ENCODE measurements at regions not wholly inside any gene's neighbourhood (a gene's known extent, or its start where the extent isn't known, plus 50 kb on each side); places are given as distances from the start of the nearest gene placed in this dataset.

DNA sequence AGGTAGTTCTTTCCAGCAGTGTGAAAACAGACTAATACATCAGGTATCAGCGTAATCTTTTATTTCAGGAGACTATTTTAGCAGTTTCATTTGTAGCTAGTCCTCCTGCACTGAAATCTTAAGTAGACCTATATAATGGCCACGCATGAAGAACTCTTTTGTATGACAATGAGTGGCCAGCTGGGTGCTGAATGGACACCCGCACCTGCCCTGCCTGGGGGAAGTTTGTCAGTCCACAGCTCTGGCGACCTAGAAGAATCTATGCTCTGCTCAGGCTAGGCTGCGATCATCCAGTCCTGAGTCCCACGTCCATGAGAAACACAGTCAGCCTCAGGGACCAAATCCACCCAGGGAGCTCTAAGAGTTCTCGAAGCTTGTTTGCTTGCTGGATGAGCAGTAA lies 709.2 kb upstream of the ID2 start:
- FAIRE-seq (no peak), DNase-seq (ENCODE audit: insufficient read length, low spot score) (no peak)

DNA sequence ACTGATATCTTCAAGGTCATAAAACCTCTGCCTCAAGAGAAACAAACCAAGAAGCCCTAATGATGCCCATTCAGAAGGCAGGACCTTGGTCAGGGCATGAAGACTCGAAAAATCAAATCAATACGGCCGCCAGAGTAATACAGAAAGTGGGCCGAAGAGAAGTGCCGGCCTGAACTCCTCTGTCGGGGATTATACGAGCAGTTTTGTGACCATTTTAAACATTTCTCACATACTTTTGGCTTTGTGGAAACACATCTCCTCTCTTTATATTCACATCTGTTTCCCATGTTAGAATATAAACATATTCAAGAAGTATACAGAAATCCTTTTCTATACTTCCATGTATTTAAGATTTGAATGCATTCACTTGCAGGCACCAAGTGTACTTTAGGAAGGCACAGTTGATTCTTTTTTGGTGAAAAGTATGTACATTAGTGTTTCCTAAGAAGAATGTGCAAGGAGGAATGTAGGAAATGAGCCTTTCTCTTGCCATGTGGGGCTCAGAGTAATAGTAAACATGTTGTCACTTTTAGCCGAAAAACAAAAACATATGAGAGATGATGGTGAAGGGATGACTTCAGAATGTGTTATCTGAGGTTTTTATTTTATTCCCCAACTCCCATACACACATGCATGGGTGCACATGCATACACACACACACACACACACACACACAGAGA lies 707.9 kb upstream of the ID2 start:
- DNase-seq (ENCODE audit: insufficient read length, low spot score) (no peak), FAIRE-seq (no peak)

DNA sequence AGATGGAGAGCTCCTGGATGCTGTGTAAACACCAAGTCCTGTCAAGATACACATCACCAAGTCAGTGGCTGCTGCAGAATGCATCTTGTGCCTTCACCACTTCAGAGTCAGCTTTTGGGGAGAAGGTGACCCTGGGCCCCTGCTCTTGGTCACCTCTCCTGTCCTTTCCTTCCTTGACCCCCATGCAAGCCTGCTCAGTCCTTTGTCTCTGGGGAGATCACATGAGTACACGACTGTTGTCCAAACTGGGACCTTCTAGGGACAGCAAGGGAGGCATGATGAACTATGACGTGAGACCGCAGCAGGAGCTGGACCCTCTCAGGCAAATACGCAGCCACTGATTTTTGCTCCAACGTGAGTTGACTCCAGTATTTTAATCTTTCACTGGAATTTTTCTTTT lies 706.9 kb upstream of the ID2 start:
- no peak for DNase-seq (ENCODE audit: insufficient read length, low spot score)
- FAIRE-seq, result no peak

DNA sequence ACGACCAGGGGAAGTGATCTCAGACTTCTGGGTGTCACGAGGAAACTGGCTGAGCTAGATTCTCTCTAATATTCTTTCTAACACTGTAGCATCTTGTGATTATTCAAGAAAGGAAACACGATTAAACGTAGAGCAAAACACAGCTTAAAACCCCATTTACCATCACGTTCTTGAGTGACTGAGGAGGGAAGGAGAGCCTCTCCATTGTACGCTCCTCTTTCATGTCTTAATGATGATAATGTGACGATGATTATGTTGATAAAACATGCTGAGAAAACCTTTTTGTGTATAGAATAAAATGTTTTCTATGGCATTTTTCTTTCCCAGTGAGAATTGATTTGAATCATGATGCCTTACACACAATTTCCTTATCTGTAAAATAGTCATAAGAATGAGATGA lies 705.6 kb upstream of the ID2 start:
- no peak for FAIRE-seq
- no peak for DNase-seq (ENCODE audit: insufficient read length, low spot score)

DNA sequence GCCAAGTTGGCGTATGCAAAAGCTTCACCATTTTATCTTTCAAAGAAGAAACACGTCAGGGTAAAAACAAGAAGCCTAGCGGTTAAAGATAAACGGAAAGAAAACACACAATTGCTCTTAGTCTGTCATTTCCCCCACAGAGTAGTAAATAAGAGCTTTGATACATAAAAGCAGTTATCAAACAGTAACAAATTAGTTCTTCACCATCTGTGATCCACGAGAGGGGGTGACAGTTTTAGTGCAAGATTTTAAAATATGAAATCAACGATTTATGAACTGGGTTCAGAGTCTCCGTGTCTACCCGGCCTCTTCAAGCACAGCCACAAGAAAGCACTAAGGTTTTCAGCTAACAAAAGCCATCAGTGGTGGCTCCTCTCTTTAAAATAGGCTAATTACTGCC lies 703.9 kb upstream of the ID2 start:
- FAIRE-seq, result no peak
- no peak for DNase-seq (ENCODE audit: insufficient read length, low spot score)

DNA sequence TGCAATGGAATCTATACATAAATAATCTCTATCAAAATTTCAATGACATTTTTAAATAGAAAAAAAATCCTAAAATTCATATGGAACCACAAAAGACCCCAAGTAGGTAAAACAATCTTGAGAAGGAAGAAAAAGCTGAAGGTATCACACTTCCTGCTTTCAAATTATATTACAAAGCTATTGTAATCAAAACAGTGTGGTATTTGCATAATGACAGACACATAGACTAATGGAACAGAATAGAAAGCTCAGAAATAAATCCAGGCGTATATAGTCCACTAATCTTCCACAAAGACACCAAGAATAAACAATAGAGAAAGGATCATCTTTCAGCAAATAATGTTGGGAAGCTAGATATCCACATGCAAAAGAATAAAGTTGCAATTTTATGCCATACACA lies 699.8 kb upstream of the ID2 start:
- DNase-seq (ENCODE audit: insufficient read length, low spot score) (no peak), FAIRE-seq (no peak)

DNA sequence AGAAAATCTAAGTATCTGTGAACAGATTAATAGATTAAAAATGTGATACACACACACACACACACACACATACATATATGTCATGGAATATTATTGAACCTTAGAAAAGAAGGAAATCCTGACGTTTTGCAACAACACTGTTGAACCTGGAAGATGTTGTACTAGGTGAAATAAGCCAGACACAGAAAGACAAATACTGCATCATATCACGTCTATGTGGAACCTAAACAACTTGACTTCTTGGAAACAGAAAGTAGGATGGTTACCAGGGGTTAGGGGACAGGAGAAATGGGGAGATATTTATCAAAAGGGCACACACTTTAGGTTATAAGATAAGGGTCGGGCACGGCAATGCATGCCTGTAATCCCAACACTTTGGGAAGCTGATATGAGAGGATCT lies 698.4 kb upstream of the ID2 start:
- DNase-seq (ENCODE audit: insufficient read length, low spot score) (no peak), FAIRE-seq (no peak)

DNA sequence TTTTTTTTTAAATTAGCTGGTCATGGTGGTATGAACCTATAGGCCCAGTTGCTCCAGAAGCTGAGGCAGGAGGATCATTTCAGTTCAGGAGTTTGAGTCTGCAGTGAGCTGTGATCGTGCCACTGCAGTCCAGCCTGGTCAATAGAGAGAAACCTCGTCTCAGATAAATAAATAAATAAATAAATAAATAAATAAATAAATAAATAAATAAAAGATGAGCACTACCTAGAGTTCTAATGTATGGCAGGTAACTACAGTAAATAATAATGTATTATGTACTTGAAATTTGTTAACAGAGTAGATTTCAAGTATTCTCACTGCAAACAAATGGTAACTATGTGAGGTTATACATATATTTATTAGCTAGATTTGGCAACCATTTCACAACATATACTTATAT lies 697.9 kb upstream of the ID2 start:
- FAIRE-seq (no peak), DNase-seq (ENCODE audit: insufficient read length, low spot score) (no peak)

DNA sequence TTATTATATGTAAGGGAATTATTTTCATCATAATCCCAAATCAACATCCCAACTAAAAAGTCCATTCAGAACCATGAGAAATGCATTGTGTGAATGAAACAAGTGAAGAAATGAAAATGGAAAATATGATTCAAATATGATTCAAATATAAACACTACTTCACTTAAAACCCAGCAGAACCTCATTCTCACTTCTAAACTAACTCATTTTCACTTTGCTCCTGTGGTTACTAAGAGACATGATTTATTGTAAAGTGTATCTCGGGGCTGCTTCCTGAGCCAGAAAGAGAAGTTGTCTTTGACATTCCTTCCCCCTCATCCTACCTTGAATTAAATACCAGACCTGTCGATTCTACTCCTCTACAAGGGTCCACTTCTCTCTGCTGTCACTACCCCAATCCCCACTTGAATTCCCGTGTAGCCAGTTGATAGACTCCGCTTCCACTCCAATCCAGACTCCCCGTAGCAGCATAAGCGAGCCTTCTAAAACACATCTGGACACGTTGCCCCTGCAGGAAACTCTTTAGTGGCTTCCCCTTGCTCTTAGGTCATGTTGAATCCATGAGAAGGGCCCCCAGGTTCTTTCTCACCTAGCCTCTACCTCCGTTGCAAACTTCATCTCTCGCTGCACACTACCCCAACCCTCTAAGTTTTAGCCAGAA lies 697.0 kb upstream of the ID2 start:
- FAIRE-seq, result no peak
- DNase-seq (ENCODE audit: insufficient read length, low spot score), result no peak

DNA sequence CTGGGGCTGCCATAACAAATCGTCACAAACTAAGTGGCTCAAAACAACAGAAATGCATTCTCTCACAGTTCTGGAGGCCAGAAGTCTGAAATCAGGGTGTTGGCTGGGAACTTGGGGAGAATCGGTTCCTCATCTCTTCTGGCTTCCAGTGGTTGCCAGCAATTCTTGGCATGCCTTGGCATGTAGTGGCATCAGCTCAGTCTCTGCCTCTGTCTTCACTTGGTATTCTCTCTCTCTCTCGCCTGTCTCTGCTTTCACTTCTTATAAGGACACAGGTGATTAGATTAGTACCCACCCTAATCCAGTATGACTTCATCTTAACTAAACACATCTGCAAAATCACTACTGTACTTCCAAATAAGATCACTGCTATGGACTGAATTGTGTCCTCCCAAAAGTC lies 695.4 kb upstream of the ID2 start:
- DNase-seq (ENCODE audit: insufficient read length, low spot score) (no peak), FAIRE-seq (no peak)

DNA sequence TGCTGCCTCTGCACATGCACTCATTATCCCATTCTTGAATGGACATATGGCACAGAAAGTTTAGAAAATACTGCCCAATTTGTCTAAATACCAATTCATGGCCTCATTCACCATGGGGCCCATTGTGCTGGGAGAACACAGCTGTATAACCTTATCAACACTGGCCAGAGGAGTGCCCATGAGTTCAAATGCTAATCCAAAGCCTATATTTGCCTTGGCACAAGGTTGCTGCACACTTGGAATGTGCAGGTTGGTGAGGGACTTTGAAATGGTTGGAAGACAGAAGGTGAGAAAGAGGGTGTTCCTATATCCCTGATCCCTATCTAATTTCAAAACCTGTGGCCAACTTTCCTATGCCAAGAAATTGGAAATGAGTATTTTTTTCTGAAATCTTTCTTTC lies 693.9 kb upstream of the ID2 start:
- FAIRE-seq (no peak), DNase-seq (ENCODE audit: insufficient read length, low spot score) (no peak)

DNA sequence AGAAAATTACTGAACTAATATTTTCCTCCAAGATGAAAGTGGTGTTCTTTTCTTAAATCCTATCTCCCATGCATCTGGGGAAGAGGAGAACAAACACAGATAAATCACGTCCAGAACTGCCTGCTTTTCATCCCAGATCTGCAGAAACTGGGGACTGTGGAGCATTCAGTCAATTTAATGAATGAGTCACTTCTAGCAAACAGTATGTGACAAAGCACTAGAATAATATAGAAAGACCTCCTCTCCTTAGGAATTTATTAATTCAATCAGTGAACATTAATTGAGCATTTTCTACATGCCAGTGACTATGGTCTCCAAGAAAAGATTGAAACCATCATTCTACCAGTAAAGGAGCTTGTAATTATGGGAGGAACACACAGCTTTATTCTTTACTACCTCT lies 693.4 kb upstream of the ID2 start:
- FAIRE-seq (no peak), DNase-seq (ENCODE audit: insufficient read length, low spot score) (no peak)

DNA sequence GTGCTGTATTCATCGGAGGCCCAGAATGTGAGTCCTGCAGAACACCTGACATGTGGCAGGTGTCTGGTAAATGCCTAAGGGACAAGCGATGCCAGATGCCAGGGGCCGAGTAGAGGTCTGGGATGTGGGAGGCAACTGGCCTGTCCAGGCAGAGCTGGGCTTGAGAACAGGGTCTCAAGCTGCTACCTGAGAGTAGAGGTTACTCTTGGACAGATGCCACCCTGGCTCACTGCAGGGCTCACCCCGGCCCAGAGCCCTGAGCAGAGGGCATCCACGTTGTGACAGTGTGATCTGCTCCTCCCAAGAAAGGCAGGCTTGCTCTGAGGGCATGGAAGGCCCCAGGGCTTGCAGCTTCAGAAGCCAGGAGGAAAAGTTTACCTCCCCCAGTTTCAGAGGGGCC lies 692.0 kb upstream of the ID2 start:
- FAIRE-seq (no peak), DNase-seq (ENCODE audit: insufficient read length, low spot score) (no peak)

DNA sequence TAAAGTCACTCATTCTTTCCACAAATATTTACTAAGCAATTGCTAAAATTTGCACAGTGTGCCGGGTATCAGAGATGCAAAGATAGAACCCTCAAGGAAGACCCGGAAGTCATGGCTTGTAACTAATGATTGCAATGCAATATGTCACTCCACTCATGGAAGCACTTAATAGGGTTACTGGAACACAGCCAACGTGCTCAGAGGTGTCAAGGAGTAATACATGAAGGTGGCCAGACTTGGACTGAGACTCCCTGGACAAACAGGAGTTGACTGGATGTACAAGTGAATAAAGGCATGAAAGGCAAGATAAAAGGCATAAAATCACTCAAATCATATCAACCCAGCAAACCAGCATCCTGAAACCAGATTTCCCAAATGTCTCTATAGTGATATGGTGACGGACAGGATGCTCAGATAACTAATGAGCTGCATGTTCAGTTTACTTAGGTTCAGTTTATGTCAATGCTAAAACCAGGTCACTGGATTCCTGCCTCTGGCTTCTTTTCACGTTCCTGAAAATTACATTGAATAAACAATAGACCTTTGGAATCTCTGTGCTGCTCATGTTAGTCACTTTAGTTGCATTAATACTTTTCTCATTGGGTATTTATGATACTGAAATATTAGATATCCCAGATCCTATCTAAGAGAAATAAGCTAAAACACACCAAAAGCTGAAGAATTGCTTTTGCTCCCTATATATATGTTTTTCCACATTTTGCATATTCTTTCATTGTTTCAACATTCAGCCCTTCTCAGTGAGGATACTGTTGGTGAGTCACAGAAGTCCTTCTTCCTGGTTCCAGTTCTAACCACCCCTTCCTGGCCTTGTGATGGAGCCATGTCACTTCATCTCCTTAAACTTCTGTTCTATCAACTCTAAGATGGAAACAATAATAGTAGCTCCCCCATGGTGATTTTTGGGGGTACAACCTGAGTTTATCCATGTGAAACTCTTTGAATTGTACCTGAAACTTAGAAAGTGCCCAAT lies 688.9 kb upstream of the ID2 start:
- FAIRE-seq (no peak), DNase-seq (ENCODE audit: insufficient read length, low spot score) (no peak)

DNA sequence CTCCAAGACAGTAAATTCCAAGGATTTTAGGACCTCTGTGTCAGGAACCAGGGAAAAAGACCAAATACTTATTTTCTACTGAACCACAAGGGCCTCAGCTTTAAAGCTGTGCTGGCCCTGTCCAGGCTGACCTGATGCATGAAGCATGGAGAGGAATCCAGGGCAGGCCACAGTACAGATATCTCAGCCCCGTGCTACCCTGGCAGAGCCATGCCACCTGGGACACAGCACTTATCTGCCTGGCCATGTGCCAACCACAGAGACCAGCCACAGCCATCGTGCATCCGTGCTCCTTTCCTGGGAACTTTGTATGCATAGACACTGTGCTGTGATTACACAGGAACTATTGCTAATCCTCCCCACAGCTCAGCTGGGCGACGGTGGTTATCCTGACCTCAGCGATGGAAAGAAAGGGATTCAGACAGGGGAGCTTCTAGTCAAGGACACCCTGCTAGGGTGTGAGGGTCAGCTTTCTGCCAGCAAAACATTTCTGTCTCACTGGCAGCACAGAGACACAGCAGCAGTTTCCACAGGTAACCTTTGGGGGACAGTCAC lies 687.4 kb upstream of the ID2 start:
- DNase-seq (ENCODE audit: insufficient read length, low spot score) (no peak), FAIRE-seq (no peak)

DNA sequence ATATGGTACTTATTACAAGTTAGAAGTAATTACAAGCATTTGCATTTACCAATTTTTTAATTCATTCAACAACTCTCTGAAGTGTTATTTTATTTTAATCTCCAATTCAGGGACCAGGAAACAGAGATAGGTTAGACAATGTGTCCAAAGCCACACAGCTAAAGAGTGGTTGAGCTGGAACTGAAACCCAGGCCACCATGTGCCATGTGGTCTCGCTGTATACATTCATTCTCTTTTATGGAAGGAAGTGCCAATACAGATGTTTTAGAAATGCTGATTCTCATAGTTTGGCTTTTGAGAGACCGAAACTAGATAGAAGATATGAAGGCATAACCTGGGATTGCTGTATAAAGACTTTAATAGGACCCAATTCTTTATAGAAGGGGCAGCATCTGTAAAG lies 684.6 kb upstream of the ID2 start:
- DNase-seq (ENCODE audit: insufficient read length, low spot score) (no peak), FAIRE-seq (no peak)

DNA sequence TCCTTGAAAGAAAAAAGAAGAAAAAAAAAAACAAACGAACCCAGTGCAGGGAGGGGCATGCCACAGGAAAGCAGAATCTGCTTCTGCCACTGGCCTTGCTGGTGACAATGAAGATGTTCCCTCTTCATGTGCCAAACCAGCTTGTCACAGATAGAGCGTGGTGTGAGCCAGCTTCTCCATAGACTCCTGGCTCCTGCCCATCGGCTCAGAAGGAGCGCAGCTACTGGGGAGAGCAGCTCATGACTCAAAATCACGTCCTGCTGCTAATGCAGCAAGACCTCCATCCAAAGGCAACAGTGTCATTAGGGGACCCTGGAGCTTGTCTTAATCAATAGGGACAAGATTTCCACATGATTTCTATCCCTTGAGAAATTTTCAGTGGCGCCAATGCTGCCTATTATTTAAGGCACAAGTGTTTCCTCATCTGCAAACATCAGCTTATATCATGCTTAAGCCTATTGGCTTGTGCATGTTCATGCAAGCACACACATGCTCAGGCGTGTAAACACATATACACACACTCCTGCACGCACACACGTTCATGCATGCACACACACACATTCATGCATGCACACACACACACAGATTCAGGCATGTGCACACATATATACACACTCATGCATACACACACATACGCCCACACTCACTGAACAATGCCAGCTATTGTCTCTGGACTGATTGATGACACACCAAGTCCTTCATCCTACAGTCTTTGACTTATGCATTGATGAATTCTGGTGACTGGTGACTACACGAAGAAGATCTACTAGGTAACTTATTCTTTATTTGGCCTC lies 682.0 kb upstream of the ID2 start:
- FAIRE-seq (no peak), DNase-seq (ENCODE audit: insufficient read length, low spot score) (no peak)

DNA sequence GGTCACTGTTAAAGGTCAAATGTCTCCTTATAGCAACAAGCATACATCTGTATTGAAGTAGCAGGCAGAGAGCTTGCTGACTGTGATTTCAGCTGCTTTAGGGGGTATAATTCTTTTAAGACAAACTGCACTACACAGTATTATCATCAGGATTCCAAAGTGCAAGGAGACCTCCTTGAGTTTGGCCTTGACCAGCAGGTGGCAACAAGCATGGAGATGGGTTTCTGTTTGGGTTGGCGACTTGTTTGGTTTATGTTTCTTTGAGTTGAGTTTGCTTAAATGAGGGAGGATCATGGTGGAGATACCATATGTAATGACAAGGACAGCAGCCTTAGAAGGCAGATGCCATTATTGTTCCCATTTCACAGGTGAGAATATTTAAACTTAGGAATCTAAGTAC lies 681.0 kb upstream of the ID2 start:
- DNase-seq (ENCODE audit: insufficient read length, low spot score), result no peak
- no peak for FAIRE-seq

DNA sequence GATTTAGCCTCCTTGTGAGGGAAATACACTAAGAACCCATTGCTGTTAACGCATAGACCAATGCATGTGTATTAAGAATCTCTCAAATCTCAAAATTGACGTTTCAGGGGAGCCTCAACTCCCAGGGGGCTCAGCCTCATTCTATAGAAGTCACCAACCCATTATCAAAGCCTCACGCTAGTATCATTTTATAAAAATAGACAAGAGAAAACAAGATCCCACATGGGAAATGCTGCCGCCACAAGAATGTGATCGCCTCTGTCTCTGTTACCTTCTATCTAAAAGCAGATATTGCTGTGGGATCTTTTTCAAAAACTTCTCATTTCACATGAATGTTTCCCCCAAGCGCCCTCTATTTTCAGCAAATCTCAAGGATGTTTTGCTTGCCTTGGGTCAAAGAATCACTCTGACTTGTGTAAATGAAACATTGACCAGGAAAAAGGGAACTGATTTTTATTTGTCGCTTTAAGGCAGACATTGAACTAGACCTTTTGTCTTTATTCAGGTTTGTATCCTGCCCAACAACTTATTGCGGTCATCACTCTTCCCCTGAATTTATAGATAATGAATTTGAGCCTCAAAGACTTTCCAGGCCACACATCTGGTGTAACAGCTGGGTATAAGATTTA lies 679.0 kb upstream of the ID2 start:
- DNase-seq (ENCODE audit: insufficient read length, low spot score) (no peak), FAIRE-seq (no peak)

DNA sequence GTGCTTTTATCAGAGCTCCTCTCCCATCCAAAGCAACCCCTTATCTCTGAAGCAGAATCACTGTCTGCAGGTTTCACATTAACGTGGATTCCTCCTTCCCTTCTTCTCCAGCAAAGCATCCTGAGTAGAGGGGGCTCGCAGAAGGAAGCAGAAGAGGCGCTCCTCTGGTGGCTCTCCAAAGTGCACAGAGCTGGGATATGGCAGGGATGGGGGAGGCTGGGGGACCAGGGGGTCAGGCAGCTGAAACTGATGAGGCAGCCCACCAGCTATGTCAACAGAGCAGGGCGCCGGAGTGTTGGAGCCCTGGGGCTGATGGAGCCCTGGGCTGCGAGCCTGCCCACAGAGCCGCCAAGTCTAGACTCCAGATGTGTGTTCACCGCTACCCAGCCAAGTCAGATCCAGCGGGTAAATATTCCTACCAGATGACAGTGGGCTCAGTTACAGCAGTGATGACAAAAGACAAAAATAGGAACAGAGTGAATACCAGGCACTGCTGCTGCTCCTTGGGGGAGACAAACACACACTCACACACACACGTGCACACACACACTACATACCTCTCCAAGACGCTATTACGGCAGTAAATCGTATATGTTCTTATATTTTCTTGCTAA lies 678.3 kb upstream of the ID2 start:
- DNase-seq (ENCODE audit: insufficient read length, low spot score) (no peak), FAIRE-seq (no peak)
